ENCODE measurements at regions not wholly inside any gene's neighbourhood (a gene's known extent, or its start where the extent isn't known, plus 50 kb on each side); places are given as distances from the start of the nearest gene placed in this dataset.

DNA sequence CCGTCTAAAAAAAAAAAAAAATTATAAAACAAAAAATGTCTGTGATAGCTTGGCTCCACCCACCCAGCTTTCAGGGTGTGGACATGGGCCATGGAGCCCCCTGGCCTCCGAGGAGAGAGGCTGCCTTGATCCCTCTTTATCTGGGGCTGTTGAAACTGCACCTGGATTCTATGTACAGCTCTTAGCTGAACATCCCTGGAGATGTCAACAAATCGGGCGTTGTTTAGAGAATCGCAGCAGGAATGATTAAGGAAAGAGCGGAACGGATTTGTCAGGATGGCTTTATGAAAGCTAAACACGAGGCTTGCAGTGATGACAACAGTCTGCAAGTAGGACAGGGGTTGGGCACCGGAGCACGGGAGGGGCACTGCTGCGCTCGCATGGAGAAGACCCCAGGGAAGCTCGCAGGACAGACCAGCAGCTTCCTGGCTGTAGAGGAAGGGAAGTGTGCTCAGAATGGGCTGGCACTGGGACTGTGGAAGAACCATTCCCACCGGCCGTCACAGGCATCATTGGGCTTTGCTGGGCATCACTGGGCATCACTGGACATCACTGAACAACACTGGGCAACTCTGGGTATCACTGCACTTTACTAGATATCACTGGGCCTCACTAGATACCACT lies 195.8 kb upstream of the FOXF1 start:
- POLR2A ChIA-PET, result no interaction called here
- DNase-seq (ENCODE audit: low read depth, low spot score), result no peak
- H3K4me1 ChIP-seq (ENCODE audit: control insufficient read depth, insufficient read depth, low read length), result no peaks in the 10 kb centered on the region
- WGBS (ENCODE audit: insufficient coverage, insufficient replicate concordance, low lambda C conversion rate, missing lambda C conversion rate), result 42% methylated on average over 15 of the region's 15 CpGs
- H3K27me3 ChIP-seq (replicated peaks in 1 of 2; ENCODE audit: control insufficient read depth in 2 of 2, insufficient read depth in 2 of 2, low read length in 1 of 2), result no peaks in the 10 kb centered on the region; a peak in 1 of 4 replicates
- H3K79me2 ChIP-seq (ENCODE audit: control insufficient read depth, insufficient read depth, low read length), result no peaks in the 10 kb centered on the region
- ATAC-seq, result no peak
- SMC1A ChIA-PET (ENCODE audit: uncharacterized antibody, unreplicated experiment), result no interaction called here
- no peak overlapping the region for H3K27ac ChIP-seq (ENCODE audit: control insufficient read depth, insufficient read depth)
- BruUV-seq (replicated peaks), result no TSS peak
- RAD21 ChIA-PET (ENCODE audit: unreplicated experiment), result no interaction called here
- no peak overlapping the region for H2AFZ ChIP-seq (ENCODE audit: control insufficient read depth, low read depth, low read length)
- TF ChIP-seq NR2C2 (IDR thresholded peaks at IDR 0.05; ENCODE audit: borderline replicate concordance, control insufficient read depth, insufficient read length, low read depth), result no peak
- TF ChIP-seq, protein P1, sequence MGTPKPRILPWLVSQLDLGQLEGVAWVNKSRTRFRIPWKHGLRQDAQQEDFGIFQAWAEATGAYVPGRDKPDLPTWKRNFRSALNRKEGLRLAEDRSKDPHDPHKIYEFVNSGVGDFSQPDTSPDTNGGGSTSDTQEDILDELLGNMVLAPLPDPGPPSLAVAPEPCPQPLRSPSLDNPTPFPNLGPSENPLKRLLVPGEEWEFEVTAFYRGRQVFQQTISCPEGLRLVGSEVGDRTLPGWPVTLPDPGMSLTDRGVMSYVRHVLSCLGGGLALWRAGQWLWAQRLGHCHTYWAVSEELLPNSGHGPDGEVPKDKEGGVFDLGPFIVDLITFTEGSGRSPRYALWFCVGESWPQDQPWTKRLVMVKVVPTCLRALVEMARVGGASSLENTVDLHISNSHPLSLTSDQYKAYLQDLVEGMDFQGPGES (IDR thresholded peaks at IDR 0.05), result no peak
- TF ChIP-seq CHD4 (IDR thresholded peaks at IDR 0.05), result no peak
- TF ChIP-seq KDM1A (IDR thresholded peaks at IDR 0.05; ENCODE audit: borderline replicate concordance), result no peak
- no peak for TF ChIP-seq MEF2B (IDR thresholded peaks at IDR 0.05; ENCODE audit: partially characterized antibody, poor library complexity, severe bottlenecking)
- no peak for TF ChIP-seq BHLHE40 (IDR thresholded peaks at IDR 0.05; ENCODE audit: borderline replicate concordance in 1 of 2, low read depth in 2 of 2, low read length in 1 of 2)
- no peak for TF ChIP-seq ESRRA (IDR thresholded peaks at IDR 0.05; ENCODE audit: low read length)
- no peak for TF ChIP-seq RCOR1 (conservative IDR thresholded peaks at IDR 0.05; ENCODE audit: low read depth, low read length)
- no peak for TF ChIP-seq CREB1 (IDR thresholded peaks at IDR 0.05; ENCODE audit: low read depth)
- no peak for TF ChIP-seq ATF7 (IDR thresholded peaks at IDR 0.05; ENCODE audit: low read depth)
- TF ChIP-seq SP1 (IDR thresholded peaks at IDR 0.05; ENCODE audit: low read depth, low read length), result no peak
- TF ChIP-seq IRF4 (IDR thresholded peaks at IDR 0.05; ENCODE audit: low read depth, low read length), result no peak
- FAIRE-seq, result no peak
- in situ Hi-C loops (cut with MboI) (no loop called here), intact Hi-C loops (cut with micrococcal nuclease; ENCODE audit: unreplicated experiment) (no loop called here)
- no peaks in the 10 kb centered on the region for H3K9me3 ChIP-seq (replicated peaks; ENCODE audit: control insufficient read depth, insufficient read depth, low read length)
- no peak overlapping the region for H3K4me2 ChIP-seq (ENCODE audit: control insufficient read depth, insufficient read depth)
- H4K20me1 ChIP-seq (ENCODE audit: control insufficient read depth, insufficient read depth), result no peaks in the 10 kb centered on the region
- no peak overlapping the region for H3K4me3 ChIP-seq
- no peaks in the 10 kb centered on the region for H3K36me3 ChIP-seq (ENCODE audit: control insufficient read depth in 2 of 2, insufficient read depth in 2 of 2, low read length in 1 of 2)
- CTCF ChIA-PET, result no interaction called here
- H3K9ac ChIP-seq (ENCODE audit: control insufficient read depth, insufficient read depth, low read length), result no peak overlapping the region

Measured in GM12878 (cell line).